Activated CD4-positive, alpha-beta T cell treated with anti-CD3 and anti-CD28 coated beads, Interleukin-2, amount 50 U/mL, for 48 hours (primary cell): ENCODE measurements at regions not wholly inside any gene's neighbourhood (a gene's known extent, or its start where the extent isn't known, plus 50 kb on each side); places are given as distances from the start of the nearest gene placed in this dataset.
"Not testable (repeated sequence)": the region's sequence is repeated elsewhere in the genome, so short reads cannot be mapped to it uniquely, and the experiment has no call there.

Source experiments
- DNase-seq, 2 experiments: peaks; one replicate each; pipeline ENCODE4 v3.0.0-alpha.2; 2020

- no peak for DNase-seq
Observed at GRCh38 chr2:145925591-145925990, 1405.7 kb upstream of the ZEB2 start.

- DNase-seq, result no peak
Observed at GRCh38 chr2:145919477-145919876, 1399.6 kb upstream of the ZEB2 start.

- no peak for DNase-seq
Observed at GRCh38 chr2:145918951-145919350, 1399.0 kb upstream of the ZEB2 start.

GRCh38 chr2:145916799-145917198 lies 1396.9 kb upstream of the ZEB2 start:
- no peak for DNase-seq

- DNase-seq, result no peak
Observed at GRCh38 chr2:145914716-145915115, 1394.8 kb upstream of the ZEB2 start.

GRCh38 chr2:145910416-145910815 lies 1390.5 kb upstream of the ZEB2 start:
- DNase-seq, result no peak

GRCh38 chr2:145909766-145910165 lies 1389.8 kb upstream of the ZEB2 start:
- DNase-seq, result no peak

GRCh38 chr2:145909175-145909755 lies 1389.3 kb upstream of the ZEB2 start:
- no peak for DNase-seq

- DNase-seq, result no peak
Observed at GRCh38 chr2:145906354-145906753, 1386.4 kb upstream of the ZEB2 start.

- no peak for DNase-seq
Observed at GRCh38 chr2:145905371-145905770, 1385.5 kb upstream of the ZEB2 start.

- DNase-seq, result no peak
Observed at GRCh38 chr2:145897151-145897550, 1377.2 kb upstream of the ZEB2 start.

GRCh38 chr2:145887915-145888314 lies 1368.0 kb upstream of the ZEB2 start:
- DNase-seq, result no peak

GRCh38 chr2:145880997-145881396 lies 1361.1 kb upstream of the ZEB2 start:
- not testable (repeated sequence) for DNase-seq

GRCh38 chr2:145875016-145875415 lies 1355.1 kb upstream of the ZEB2 start:
- no peak for DNase-seq

GRCh38 chr2:145874466-145874865 lies 1354.5 kb upstream of the ZEB2 start:
- DNase-seq, result no peak

- no peak for DNase-seq
Observed at GRCh38 chr2:145864501-145864900, 1344.6 kb upstream of the ZEB2 start.

- no peak for DNase-seq
Observed at GRCh38 chr2:145861940-145862339, 1342.0 kb upstream of the ZEB2 start.

- DNase-seq, result no peak
Observed at GRCh38 chr2:145860083-145860482, 1340.2 kb upstream of the ZEB2 start.

- no peak for DNase-seq
Observed at GRCh38 chr2:145855142-145855541, 1335.2 kb upstream of the ZEB2 start.

- DNase-seq, result no peak
Observed at GRCh38 chr2:145854039-145854755, 1334.3 kb upstream of the ZEB2 start.

- no peak for DNase-seq
Observed at GRCh38 chr2:145851730-145852129, 1331.8 kb upstream of the ZEB2 start.

- no peak for DNase-seq
Observed at GRCh38 chr2:145849466-145849865, 1329.5 kb upstream of the ZEB2 start.

- no peak for DNase-seq
Observed at GRCh38 chr2:145846982-145847381, 1327.1 kb upstream of the ZEB2 start.

- DNase-seq, result no peak
Observed at GRCh38 chr2:145845923-145846322, 1326.0 kb upstream of the ZEB2 start.
